GM04503 (cell line): ENCODE measurements at regions not wholly inside any gene's neighbourhood (a gene's known extent, or its start where the extent isn't known, plus 50 kb on each side); places are given as distances from the start of the nearest gene placed in this dataset.
A peak's percentile ranks its signal among the peaks of the same experiment; 100 is the strongest.
"Not testable (repeated sequence)": the region's sequence is repeated elsewhere in the genome, so short reads cannot be mapped to it uniquely, and the experiment has no call there.

Experiments used
- DNase-seq: peaks from one replicate; pipeline ENCODE4 v3.0.0-alpha.2; 2012; ENCODE audit warnings: low read depth

- DNase-seq: no peak
Observed at GRCh38 chr5:125950012-125950615, 473.1 kb upstream of the GRAMD2B start.

- no peak for DNase-seq
Observed at GRCh38 chr5:125961150-125961549, 462.1 kb upstream of the GRAMD2B start.

- DNase-seq: no peak
Observed at GRCh38 chr5:125965577-125965976, 457.6 kb upstream of the GRAMD2B start.

GRCh38 chr5:125967576-125967975 is 455.6 kb upstream of the GRAMD2B start:
- DNase-seq: no peak

GRCh38 chr5:125969011-125969813 is 454.0 kb upstream of the GRAMD2B start:
- no peak for DNase-seq

- DNase-seq: no peak
Observed at GRCh38 chr5:125969814-125970171, 453.4 kb upstream of the GRAMD2B start.

GRCh38 chr5:125970631-125971307 is 452.4 kb upstream of the GRAMD2B start:
- DNase-seq: no peak

- DNase-seq: no peak
Observed at GRCh38 chr5:125972706-125973105, 450.5 kb upstream of the GRAMD2B start.

- no peak for DNase-seq
Observed at GRCh38 chr5:125974679-125975078, 448.5 kb upstream of the GRAMD2B start.

GRCh38 chr5:125976421-125977000 is 446.7 kb upstream of the GRAMD2B start:
- DNase-seq: no peak

GRCh38 chr5:125978015-125978414 is 445.2 kb upstream of the GRAMD2B start:
- DNase-seq: no peak

GRCh38 chr5:125979636-125980035 is 443.6 kb upstream of the GRAMD2B start:
- DNase-seq: no peak

- no peak for DNase-seq
Observed at GRCh38 chr5:125981016-125981415, 442.2 kb upstream of the GRAMD2B start.

- DNase-seq: no peak
Observed at GRCh38 chr5:125987677-125988255, 435.4 kb upstream of the GRAMD2B start.

GRCh38 chr5:125992050-125992449 is 431.2 kb upstream of the GRAMD2B start:
- DNase-seq: no peak

GRCh38 chr5:125999271-126000030 is 423.8 kb upstream of the GRAMD2B start:
- not testable (repeated sequence) for DNase-seq

GRCh38 chr5:126000507-126000906 is 422.7 kb upstream of the GRAMD2B start:
- DNase-seq: no peak

GRCh38 chr5:126002222-126002897 is 420.8 kb upstream of the GRAMD2B start:
- DNase-seq: peak; percentile 68

GRCh38 chr5:126003309-126003708 is 419.9 kb upstream of the GRAMD2B start:
- DNase-seq: peak; percentile 27

- no peak for DNase-seq
Observed at GRCh38 chr5:126004636-126005035, 418.6 kb upstream of the GRAMD2B start.

- DNase-seq: no peak
Observed at GRCh38 chr5:126007841-126008240, 415.4 kb upstream of the GRAMD2B start.
